Activated naive CD8-positive, alpha-beta T cell treated with anti-CD3 and anti-CD28 coated beads, Interleukin-2, amount 50 U/mL, for 16 hours (primary cell): ENCODE measurements at regions not wholly inside any gene's neighbourhood (a gene's known extent, or its start where the extent isn't known, plus 50 kb on each side); places are given as distances from the start of the nearest gene placed in this dataset.

Source experiments
- DNase-seq: peaks from one replicate; pipeline ENCODE4 v3.0.0-alpha.2; 2020; ENCODE audit warnings: low read depth, low spot score

DNA sequence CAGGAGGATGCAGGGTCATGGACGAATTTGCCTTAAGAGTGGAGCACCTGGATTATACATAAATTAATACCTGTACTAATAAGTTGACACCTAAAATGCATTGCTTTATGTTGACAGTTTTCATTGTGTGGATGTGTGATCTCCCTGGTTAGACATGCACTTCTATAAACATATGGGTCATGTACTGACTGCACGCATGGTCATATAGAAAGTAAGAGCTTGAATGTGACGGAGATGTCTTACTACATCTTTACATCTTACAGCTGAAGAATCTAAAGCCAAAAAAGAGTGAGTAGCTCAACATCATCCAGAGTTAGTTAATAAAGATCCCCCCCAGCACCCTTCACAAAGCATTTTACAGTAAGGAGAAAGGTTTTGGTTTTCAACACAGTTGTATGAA lies 408.4 kb upstream of the JARID2 start:
- DNase-seq, result no peak

DNA sequence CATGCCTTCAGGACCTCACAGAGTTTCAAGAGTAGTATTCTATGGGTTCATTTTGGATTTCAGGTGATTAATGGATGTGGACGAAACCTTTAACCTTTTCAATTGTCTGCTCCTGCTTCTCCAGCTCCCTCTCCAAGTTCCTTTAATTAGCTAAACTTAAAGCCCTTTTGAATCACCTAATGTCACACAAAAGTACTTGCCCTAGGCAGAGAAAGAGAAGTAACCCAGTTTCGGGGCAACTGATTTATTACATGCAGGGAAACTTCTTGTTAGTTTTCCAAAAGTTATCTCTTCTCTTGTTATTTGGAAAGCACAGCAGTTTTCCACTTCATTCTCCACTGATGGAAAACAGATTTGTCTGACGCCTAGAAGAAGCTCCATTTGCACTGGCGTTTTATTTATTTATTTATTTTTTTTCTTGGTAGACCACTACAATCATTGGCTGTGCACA lies 407.7 kb upstream of the JARID2 start:
- DNase-seq, result no peak

DNA sequence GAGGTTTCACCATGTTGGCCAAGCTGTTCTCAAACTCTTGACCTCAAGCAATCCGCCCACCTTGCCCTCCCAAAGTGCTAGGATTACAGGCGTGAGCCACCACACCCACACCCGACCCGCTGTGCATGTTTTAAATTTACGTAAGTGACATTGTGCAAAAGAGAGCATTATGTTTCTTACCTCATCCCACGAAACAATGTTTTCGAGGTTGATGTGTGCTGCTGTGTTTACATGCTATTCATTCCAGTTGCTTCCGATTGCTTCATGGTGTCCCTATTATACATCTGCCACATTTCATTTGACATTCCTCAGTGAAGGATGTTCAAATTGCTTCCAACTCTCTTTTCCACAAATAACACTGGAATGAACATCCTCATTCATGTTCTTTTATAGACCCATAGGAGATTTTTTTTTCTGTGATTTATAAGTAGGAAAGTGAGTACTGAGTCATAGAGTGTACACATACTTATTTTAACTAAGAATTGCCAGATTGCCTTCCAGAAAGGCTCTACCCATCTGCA lies 403.9 kb upstream of the JARID2 start:
- no peak for DNase-seq

DNA sequence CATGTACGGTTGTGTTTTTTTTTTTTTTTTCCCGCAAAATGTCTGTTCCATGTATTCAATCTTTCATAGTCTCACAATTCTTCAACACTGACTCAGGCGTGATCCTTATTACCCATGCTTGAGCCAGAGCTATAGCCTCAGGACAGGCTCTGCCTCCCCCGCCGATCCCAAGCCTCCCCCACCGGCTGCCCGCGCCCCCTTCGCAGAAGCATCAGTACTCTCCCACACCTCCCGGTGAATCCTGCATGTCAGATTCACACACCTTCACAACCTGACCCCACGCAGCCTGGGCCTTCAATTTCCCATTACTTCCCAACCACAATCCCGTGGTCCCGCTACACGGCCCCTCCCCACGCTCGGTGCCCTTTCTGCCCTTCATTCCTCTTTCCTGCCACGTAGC lies 401.5 kb upstream of the JARID2 start:
- DNase-seq, result no peak

DNA sequence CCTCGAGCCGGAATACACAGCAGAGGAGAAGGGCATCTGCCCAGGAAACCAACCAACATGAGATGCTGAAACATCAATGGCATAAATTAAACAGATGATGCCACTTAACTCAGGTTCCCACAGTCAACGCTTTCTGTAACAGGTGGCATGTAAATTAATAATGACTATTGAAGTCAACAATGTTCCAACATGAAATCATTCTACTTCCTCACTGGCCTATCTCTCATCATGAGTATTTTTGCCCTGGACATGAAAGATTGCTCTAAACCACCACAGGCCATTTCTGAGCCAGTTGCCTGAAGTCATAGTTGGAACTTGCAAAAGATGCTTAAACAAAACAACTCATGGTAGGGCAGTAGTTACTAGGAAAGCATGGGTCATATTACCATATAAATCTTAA lies 397.9 kb upstream of the JARID2 start:
- no peak for DNase-seq

DNA sequence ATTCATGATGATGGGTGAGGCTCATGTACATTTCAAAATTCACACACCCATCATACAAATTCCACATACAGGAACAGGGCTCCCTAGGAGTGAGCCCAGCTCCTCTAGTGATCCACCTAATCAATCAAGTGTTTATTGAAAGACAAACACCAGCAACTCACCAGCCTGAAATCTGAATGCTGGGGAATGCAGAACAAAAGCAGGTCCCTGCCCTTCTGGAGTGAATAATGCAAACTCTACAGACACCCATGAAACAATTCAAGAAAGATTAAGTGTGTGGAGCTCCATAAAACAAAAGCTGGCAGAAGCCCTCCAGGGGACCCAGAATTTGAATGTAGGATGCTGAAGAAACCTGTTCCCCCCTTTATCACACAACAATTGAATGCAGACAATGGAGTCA lies 396.7 kb upstream of the JARID2 start:
- DNase-seq, result no peak

DNA sequence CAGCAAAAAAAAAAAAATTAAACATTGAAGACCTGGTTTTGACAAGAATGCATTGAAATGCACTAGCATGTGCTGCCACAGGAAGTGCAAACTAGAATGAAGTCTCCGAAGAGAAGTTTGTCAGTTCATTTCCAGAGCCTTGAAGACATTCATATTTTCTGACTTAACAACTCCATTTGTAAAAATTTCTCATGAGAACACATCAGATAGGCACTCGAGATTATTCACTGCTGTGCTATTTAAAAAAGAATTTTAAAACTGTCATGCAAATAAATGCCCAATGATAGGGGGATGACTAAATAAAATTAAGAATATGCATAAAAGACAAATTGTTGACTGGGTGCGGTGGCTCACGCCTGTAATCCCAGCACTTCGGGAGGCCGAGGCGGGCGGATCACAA lies 394.6 kb upstream of the JARID2 start:
- DNase-seq, result no peak

DNA sequence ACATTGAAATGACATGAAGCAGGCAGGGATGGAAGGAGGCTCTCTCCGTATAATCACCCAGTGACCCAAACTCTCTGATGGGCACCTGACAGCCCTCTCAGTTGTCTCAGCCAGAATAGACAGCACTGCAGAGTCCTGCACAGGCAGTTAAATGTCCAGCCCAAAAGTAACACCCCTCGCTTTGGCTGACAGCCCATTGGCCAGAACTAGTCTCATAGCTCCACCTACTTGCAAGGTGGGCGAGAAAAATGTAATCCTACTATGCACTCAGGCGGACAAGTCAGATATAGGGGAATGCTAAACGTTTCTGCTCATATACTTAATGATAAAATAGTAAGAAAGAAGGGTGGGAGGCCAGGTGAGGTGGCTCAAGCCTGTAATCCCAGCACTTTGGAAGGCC lies 393.5 kb upstream of the JARID2 start:
- DNase-seq, result no peak

DNA sequence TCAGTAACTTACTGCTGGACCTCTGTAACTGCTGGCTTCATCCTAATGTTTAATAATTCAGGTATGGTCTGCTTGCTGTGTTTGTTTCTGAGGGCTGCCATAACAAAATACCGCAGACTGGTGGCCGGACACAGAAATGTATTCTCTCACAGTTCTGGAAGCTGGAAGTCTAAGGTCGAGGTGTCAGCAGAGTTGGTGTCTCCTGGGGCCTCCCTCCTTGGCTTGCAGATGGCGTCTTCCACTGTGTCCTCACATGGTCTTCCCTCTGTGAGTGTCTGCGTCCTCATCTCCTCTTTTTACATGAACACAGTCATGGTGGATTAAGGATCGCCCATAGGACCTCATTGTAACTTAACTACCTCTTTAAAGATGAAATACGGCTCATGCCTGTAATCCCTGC lies 389.7 kb upstream of the JARID2 start:
- no peak for DNase-seq

DNA sequence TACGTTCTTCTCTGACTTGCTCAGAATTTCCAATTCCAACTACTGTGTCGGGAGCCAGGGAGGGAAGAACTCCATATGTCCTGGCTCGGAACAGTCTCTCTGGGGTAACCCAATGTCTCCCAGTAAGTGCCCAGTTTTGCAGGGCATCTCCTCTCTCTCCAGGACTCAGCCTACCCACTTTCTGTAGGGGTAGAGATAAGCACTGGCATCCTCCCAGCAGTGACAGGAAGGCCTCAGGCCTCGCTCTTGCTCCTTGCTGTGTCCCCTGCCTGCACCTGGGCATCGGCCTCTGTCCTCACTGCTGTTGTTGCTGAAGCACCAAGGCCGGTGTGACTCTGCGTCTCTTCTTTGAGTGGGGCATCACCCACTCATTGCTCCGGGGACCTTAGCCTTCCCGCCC lies 388.9 kb upstream of the JARID2 start:
- no peak for DNase-seq

DNA sequence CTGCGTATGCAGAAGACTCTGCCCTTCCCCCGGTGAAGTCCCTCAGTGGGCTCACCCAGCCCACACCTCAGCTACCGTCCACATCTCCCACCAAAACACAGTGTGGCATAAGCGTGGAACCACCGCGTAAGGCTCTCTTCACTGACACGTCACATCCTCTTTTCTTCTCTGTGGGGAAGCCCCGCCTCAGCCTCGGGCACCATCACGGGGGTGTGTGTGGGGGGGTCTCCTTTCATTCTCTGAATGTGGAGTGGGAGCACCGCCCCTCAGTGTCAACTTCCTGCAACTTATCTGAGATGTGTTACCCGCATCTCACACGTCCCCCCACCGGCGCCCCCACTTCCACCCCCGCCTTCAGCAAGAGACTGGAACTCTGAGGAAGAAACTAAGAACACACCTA lies 388.4 kb upstream of the JARID2 start:
- DNase-seq, result peak; percentile 59

DNA sequence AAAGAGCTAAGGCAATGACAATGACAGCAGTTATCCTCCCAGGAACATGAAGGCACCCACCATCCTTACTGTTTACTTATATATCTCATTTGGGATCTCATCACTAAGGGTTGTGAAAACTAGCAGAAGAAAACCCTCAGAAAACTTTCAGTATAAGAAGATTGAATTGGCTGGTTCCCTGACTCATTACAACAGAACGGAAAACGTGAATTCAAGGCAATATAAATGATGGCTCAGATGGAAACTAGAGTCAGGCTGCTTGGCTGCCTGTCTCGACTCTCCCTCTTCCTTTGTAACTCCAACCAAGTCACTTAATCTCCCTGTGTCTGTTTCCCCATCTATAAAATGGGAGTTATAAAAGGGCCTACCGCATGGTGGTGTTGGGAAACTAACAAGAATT lies 387.1 kb upstream of the JARID2 start:
- DNase-seq, result no peak

DNA sequence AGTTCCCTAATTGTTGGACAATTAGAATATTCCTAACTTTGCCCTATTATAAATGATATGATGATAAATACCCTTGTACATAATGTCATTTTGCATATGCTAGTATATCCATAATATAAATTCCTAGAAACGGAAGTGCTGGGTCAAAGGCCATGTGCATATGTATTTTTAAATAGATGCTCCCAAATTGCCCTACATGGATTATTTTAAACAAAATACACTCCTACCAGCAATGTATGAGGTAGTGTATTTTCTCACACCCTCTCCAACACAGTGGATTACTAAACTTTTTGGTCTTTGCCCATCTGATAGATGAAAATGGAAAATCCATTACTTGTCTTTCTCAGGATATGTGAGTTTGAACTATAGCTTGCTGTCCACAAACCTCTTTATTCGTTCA lies 385.1 kb upstream of the JARID2 start:
- no peak for DNase-seq

DNA sequence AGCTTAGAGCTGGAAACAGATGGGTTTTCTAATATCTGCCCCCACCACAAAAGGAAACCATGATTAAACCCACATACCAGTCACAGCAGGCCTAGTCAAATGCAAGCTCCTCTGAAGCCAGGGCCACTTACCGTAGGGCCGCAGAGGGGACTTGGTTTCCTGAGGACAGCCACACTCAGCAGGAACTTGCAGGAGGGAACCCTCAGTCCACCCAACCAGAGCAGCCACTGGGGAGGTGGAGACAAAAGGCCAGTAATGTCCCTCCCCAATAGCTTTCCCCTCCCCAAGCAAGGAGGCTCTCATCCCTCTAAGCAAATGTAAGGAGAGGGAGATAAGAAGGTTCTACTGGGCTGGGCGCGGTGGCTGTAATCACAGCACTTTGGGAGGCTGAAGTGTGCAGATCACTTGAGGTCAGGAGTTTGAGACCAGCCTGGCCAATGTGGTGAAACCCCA lies 384.4 kb upstream of the JARID2 start:
- DNase-seq, result no peak

DNA sequence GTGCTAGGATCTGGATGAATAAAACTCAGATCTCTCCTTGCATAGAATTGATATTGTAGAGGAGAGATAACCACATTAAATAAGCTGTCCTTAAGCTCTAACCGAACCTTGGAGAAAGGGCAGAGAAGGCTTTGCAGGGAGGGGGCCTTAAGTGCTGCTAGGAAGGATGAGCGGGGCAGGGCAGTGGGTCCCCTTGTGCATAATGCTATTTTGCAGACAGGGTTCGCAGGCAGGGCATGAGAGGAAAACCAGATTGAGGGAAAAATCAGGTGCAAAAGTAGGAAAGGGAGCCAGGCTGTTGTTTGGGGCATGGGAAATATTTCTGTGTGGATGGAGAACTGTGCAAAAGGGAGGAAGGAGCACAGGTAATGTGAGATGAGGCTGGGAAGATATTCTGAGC lies 383.0 kb upstream of the JARID2 start:
- DNase-seq, result no peak

DNA sequence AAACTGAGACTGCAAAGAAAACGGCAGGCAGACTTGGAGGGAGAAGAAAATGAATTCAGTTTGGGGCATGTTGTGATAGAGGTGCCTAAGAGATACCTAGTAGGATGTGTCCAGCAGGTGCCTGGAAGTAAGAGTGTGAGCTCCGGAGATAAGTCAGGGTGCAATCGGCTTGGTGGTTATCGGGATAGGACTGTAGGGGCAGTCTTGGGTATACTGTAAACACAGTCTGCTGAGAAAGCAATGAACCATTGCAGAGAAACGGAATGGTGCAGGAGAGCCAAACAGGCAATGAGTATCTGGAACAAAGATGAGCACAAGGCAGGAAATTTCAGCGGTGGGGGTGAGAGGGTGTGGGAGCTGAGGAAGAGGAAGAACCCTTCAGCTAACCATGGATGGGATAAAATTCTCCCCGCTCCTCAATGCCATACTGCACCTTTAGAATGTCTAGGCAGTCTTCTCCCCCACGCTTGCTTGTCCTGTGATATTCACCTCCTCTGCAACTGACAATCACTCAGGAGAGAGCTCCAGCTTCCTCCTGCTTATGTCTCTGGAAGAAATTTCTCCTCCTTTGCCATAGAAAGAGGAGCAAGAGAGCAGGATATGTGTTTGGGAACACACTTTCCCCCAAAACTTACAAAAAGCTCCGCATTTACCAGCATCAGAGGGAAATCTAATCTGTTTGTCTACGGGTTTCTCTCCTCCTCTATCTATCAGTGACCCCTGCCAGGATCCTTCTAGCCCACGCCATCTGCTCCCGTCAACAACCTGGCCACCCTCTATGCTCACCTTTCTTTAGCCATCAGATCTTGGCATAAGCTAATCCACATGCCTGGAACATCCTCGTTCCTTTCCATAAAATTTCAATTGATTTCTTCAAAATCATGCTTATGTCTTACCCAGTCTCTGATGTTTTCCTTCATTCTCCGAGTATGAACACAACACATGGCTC lies 381.7 kb upstream of the JARID2 start:
- DNase-seq, result no peak

DNA sequence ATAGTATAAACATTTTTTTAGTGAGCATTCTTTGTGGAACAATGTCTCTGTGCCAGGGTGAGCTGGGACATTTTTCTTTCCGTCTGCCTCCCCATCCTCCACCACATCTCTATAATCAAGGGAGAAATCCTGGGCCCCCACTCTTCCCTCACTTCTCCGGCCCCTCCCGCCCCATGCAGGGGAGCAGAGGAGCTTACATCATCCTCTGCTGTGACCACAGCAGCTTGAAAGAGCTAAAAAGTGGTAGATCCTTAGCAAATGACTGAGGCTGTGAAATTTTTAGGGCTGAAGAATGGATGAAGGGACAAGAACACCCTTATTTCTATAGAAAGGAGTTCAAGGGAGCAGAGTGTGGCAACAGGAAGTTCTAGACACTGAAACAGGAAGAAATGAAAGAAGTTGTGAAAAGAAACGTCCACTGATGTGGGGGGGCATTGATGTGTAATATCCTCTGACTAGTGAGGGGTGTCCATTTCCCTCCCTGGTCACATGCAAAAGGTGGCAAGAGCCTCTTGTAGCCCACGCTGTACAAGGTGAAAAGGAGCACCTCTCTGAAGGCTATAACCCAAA lies 380.3 kb upstream of the JARID2 start:
- no peak for DNase-seq

DNA sequence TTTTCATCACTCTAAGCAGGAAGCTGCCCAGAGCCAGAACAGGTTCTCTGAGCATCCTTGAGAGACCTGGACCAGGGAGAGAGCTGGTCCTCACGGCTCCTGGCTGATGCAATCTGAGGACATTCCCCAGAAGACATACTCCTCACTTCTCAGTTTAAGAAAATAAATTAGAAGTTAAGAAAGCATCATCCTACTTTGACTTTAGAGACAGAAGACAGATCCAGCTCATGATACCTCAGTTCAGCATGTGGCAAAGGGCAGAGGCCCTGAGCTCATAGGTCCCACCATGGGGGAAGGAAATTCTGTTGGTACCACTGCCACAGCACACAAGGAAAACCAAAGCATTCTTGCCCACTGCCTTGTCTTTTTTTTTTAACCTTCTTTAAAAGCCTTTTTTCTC lies 378.1 kb upstream of the JARID2 start:
- no peak for DNase-seq

DNA sequence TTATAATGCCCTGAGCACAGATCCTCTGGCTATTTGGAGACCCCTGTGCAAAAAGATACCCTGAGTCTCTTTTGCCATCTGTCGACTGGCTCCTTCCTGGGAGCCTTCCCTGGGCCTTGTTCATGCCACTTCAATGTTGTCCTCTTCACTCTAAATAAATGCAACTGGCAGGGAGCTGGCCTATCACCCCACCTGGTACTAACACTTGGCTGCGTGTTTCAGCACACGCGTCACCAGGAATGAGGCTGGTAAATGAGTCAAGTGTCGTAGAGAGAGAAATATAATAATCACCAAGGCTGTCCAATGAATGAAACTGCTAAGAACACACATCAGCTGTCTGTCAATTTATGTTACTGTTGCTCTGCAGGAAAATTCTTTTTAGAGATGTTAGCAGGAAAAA lies 374.6 kb upstream of the JARID2 start:
- DNase-seq, result no peak

DNA sequence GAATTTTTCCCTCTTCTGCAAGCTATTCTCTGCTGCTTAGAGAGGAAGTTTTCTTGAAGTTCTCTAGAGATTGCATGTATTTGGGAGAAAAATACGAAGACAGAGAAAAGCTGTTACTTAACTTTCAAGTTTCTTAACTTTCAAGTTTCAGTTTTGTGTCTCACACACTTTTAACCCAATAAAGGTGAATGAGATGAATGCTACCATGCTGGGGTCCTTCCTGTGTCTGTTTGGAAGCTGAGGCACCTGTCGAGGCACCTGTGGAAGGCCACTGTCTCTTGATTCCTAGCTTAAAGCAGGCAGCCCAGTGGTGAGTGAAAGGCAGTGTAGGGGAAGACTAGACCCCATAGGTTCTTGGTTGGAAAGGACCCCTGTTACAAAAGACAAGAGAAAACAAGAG lies 372.8 kb upstream of the JARID2 start:
- DNase-seq, result no peak

DNA sequence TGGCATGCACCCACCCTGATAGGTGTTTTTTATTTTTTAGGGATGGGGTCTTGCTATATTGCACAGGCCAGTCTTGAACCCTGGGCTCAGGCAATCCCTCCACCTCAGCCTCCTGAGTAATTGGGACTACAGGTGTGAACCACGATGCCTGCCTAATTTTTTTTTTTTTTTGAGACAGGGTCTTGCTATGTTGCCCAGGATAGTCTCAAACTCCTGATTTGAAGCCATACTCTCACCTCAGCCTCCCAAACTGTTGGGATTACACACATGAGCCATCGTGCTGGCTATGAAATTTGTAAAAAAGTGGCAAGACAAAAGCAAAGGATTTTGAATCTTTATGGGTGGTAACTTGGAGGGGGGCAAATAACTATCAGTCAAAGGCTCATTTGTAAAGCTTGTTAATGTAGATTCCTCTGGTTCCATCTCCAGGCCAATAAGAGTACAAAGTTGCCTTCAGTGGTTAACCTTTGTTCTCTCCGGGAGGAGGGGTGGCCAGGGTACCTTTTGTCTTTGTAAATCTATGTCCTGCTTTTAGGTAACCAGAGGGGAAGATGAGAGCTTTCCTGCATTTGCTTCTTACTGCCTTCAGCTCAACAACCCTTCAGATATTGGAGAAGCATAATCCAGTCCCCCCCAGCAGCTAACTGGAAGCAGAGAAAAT lies 372.0 kb upstream of the JARID2 start:
- no peak for DNase-seq

DNA sequence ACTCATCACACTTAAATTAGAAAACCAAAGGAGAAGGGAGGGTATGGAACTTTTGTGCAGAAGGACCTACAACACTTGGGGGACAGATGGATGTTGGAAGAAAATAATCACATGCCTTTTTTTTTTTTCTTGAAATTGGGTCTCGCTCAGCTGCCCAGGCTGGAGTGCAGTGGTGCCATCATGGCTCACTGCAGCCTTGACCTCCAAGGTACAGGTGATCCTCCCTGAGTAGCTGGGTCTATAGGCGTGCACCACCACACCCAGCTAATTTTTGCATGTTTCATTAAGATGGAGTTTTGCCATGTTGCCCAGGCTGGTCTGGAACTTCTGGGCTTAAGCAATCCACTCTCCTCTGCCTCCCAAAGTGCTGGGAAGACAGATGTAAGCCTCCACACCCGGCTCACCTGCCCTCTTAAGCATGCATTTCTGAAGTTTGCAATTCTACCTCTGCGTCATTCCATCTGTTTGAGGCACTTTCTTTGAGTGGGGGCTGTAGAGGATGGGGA lies 370.8 kb upstream of the JARID2 start:
- no peak for DNase-seq
